ENCODE measurements at regions not wholly inside any gene's neighbourhood (a gene's known extent, or its start where the extent isn't known, plus 50 kb on each side); places are given as distances from the start of the nearest gene placed in this dataset.
A peak's percentile ranks its signal among the peaks of the same experiment; 100 is the strongest.

- whole genome bisulfite sequencing: 46% methylated on average over 1 of the region's 1 CpG
- TF ChIP-seq POLR2A (IDR thresholded peaks at IDR 0.05; ENCODE audit: low read depth) (no peak), EP300 (IDR thresholded peaks at IDR 0.05) (no peak), CTCF (IDR thresholded peaks at IDR 0.05) (no peak), POLR2AphosphoS5 (IDR thresholded peaks at IDR 0.05) (no peak)
- intact Hi-C loops (cut with DNase I): no loop called here
- no peak for DNase-seq (ENCODE audit: extremely low spot score)
- Histone ChIP-seq H3K27ac (replicated peaks in 1 of 4) (no peak overlapping the region), H3K27me3 (no peaks in the 10 kb centered on the region), H3K9me3 (peaks cover 0 to 7% (median 2%) of the 10 kb centered on the region in 4 donors), H3K36me3 (no peaks in the 10 kb centered on the region), H3K4me3 (no peak overlapping the region), H3K4me1 (no peaks in the 10 kb centered on the region)
These were observed 347.3 kb downstream of the TRIM36 start for GRCh38 chr5:114822436-114822835.

- TF ChIP-seq POLR2A (IDR thresholded peaks at IDR 0.05; ENCODE audit: low read depth): no peak
- TF ChIP-seq EP300 (IDR thresholded peaks at IDR 0.05): no peak
- no peak for TF ChIP-seq POLR2AphosphoS5 (IDR thresholded peaks at IDR 0.05)
- no peak for TF ChIP-seq CTCF (IDR thresholded peaks at IDR 0.05)
- intact Hi-C loops (cut with DNase I): no loop called here
- DNase-seq (ENCODE audit: extremely low spot score): no peak
- Histone ChIP-seq H3K9me3 (no peaks in the 10 kb centered on the region), H3K27me3 (no peaks in the 10 kb centered on the region), H3K4me3 (no peak overlapping the region), H3K36me3 (no peaks in the 10 kb centered on the region), H3K27ac (replicated peaks in 1 of 4) (no peak overlapping the region), H3K4me1 (peaks cover 0 to 9% (median 0%) of the 10 kb centered on the region in 4 donors)
- WGBS: 81% methylated on average over 2 of the region's 2 CpGs
These were observed 379.3 kb downstream of the TRIM36 start for GRCh38 chr5:114790403-114790792.

GRCh38 chr5:114789773-114790402 lies 379.8 kb downstream of the TRIM36 start:
- no peaks in the 10 kb centered on the region for H3K9me3 ChIP-seq
- H3K27me3 ChIP-seq: no peaks in the 10 kb centered on the region
- H3K27ac ChIP-seq (replicated peaks in 1 of 4): no peak overlapping the region
- H3K4me3 ChIP-seq: no peak overlapping the region
- no peak for DNase-seq (ENCODE audit: extremely low spot score)
- intact Hi-C loops (cut with DNase I): no loop called here
- peaks cover 0 to 9% (median 0%) of the 10 kb centered on the region in 4 donors for H3K4me1 ChIP-seq
- 54% methylated on average over 4 of the region's 4 CpGs for WGBS
- TF ChIP-seq CTCF (IDR thresholded peaks at IDR 0.05) (peak in 2 of 3 experiments; percentile 22 to 47), POLR2AphosphoS5 (IDR thresholded peaks at IDR 0.05) (no peak)
- H3K36me3 ChIP-seq: no peaks in the 10 kb centered on the region

- Histone ChIP-seq H3K9me3 (no peaks in the 10 kb centered on the region), H3K27me3 (no peaks in the 10 kb centered on the region), H3K36me3 (no peaks in the 10 kb centered on the region), H3K27ac (replicated peaks in 1 of 4) (no peak overlapping the region), H3K4me1 (no peaks in the 10 kb centered on the region), H3K4me3 (no peak overlapping the region)
- intact Hi-C loops (cut with DNase I): no loop called here
- DNase-seq (ENCODE audit: extremely low spot score): no peak
- WGBS: 64% methylated on average over 7 of the region's 8 CpGs
- no peak for TF ChIP-seq EP300 (IDR thresholded peaks at IDR 0.05)
- no peak for TF ChIP-seq POLR2A (IDR thresholded peaks at IDR 0.05; ENCODE audit: low read depth)
- TF ChIP-seq CTCF (IDR thresholded peaks at IDR 0.05): no peak
- TF ChIP-seq POLR2AphosphoS5 (IDR thresholded peaks at IDR 0.05): no peak
These were observed 386.8 kb downstream of the TRIM36 start for GRCh38 chr5:114782869-114783268.

GRCh38 chr5:114782177-114782576 lies 387.5 kb downstream of the TRIM36 start:
- H3K4me3 ChIP-seq: no peak overlapping the region
- H3K4me1 ChIP-seq: no peaks in the 10 kb centered on the region
- 75% methylated on average over 8 of the region's 8 CpGs for WGBS
- intact Hi-C loops (cut with DNase I): no loop called here
- no peak for TF ChIP-seq CTCF (IDR thresholded peaks at IDR 0.05)
- TF ChIP-seq EP300 (IDR thresholded peaks at IDR 0.05): no peak
- no peak for TF ChIP-seq POLR2A (IDR thresholded peaks at IDR 0.05; ENCODE audit: low read depth)
- no peak for TF ChIP-seq POLR2AphosphoS5 (IDR thresholded peaks at IDR 0.05)
- H3K36me3 ChIP-seq: no peaks in the 10 kb centered on the region
- no peaks in the 10 kb centered on the region for H3K27me3 ChIP-seq
- no peak for DNase-seq (ENCODE audit: extremely low spot score)
- H3K9me3 ChIP-seq: no peaks in the 10 kb centered on the region
- H3K27ac ChIP-seq (replicated peaks in 1 of 4): no peak overlapping the region

All from esophagus muscularis mucosa (tissue), 4 donors.